Prostate gland (tissue), 2 donors: ENCODE measurements at regions not wholly inside any gene's neighbourhood (a gene's known extent, or its start where the extent isn't known, plus 50 kb on each side); places are given as distances from the start of the nearest gene placed in this dataset.

ENCODE experiments used
- DNase-seq: peaks from one replicate; pipeline ENCODE4 v3.0.0-alpha.2; 2019; ENCODE audit warnings: low spot score
- H3K27ac ChIP-seq, 2 donors: fragments of 200-600 bp; sonication (generic); 2 replicates each; pipeline ENCODE4 v1.5.1; 2017 to 2019
- H3K27me3 ChIP-seq: fragments of 200-600 bp; sonication (generic); replicated peaks from 2 replicates; pipeline ENCODE4 v1.5.1; 2019; ENCODE audit not compliant: insufficient read depth
- H3K36me3 ChIP-seq, 2 donors: fragments of 200-600 bp; sonication (generic); 1 replicate in 1 of 2; 2 replicates in 1 of 2; pipeline versions ENCODE4 v1.5.1 to v1.8.1; 2017 to 2019
- H3K4me1 ChIP-seq: fragments of 200-600 bp; sonication (generic); replicated peaks from 2 replicates; pipeline ENCODE4 v1.5.1; 2019
- H3K4me3 ChIP-seq, 2 donors: fragments of 200-600 bp; sonication (generic); 2 replicates each; pipeline ENCODE4 v1.5.1; 2017 to 2019
- H3K9me3 ChIP-seq: fragments of 200-600 bp; sonication (generic); 2 replicates; pipeline ENCODE4 v1.5.1; 2017
- CTCF ChIP-seq, 4 experiments: fragments of 200-600 bp in 2 of 4; fragments of 450-650 bp in 2 of 4; sonication (generic) in 2 of 4; IDR thresholded peaks; 1 replicate in 3 of 4; 2 replicates in 1 of 4; pipeline ENCODE4 v1.5.1; 2016 to 2019; ENCODE audit warnings: antibody characterized with exemption in 4 of 4, mild to moderate bottlenecking in 2 of 4, moderate library complexity in 2 of 4
- POLR2A ChIP-seq: fragments of 450-650 bp; IDR thresholded peaks from one replicate; pipeline ENCODE4 v1.6.1; 2016; ENCODE audit warnings: antibody characterized with exemption, mild to moderate bottlenecking
- POLR2AphosphoS5 ChIP-seq: sonication (generic); formaldehyde crosslinking; IDR thresholded peaks from one replicate; pipeline ENCODE4 v1.6.1; 2017; ENCODE audit warnings: antibody characterized with exemption
- WGBS: methylation state at CpG from one replicate; pipeline ENCODE4 v1.1.5; 2018; 5-methylcytosine and 5-hydroxymethylcytosine counted together
- intact Hi-C: fragments of 100-400 bp; cut with DNase I; formaldehyde crosslinking; loops from one replicate; pipeline ENCODE4 v1.14.2; 2022

- Histone ChIP-seq H3K36me3 (no peaks in the 10 kb centered on the region), H3K27ac (no peak overlapping the region), H3K4me1 (no peaks in the 10 kb centered on the region), H3K27me3 (no peaks in the 10 kb centered on the region), H3K4me3 (no peak overlapping the region), H3K9me3 (no peaks in the 10 kb centered on the region)
- intact Hi-C loops = no loop called here
- WGBS = 69% methylated on average over 19 of the region's 19 CpGs
- no peak for TF ChIP-seq CTCF (IDR thresholded peaks at IDR 0.05)
- TF ChIP-seq POLR2A = no peak
- TF ChIP-seq POLR2AphosphoS5 = no peak
- DNase-seq = no peak
Observed at GRCh38 chr6:159505140-159505922, 187.7 kb downstream of the SOD2 start.

GRCh38 chr6:159501558-159501957 is 191.5 kb downstream of the SOD2 start:
- H3K9me3 ChIP-seq = no peaks in the 10 kb centered on the region
- H3K27me3 ChIP-seq = no peaks in the 10 kb centered on the region
- intact Hi-C loops = no loop called here
- no peaks in the 10 kb centered on the region for H3K36me3 ChIP-seq
- no peak for DNase-seq
- no peaks in the 10 kb centered on the region for H3K4me1 ChIP-seq
- H3K27ac ChIP-seq = no peak overlapping the region
- TF ChIP-seq CTCF (IDR thresholded peaks at IDR 0.05) (no peak), POLR2AphosphoS5 (no peak), POLR2A (no peak)
- H3K4me3 ChIP-seq = no peak overlapping the region

GRCh38 chr6:159499034-159499433 is 194.0 kb downstream of the SOD2 start:
- Histone ChIP-seq H3K4me3 (no peak overlapping the region), H3K4me1 (no peaks in the 10 kb centered on the region), H3K9me3 (no peaks in the 10 kb centered on the region), H3K27ac (no peak overlapping the region), H3K36me3 (no peaks in the 10 kb centered on the region), H3K27me3 (no peaks in the 10 kb centered on the region)
- intact Hi-C loops = no loop called here
- DNase-seq = no peak
- TF ChIP-seq POLR2AphosphoS5 = no peak
- TF ChIP-seq POLR2A = no peak
- TF ChIP-seq CTCF (IDR thresholded peaks at IDR 0.05) = no peak
- 90% methylated on average over 3 of the region's 3 CpGs for WGBS

GRCh38 chr6:159494586-159494972 is 198.5 kb downstream of the SOD2 start:
- intact Hi-C loops = no loop called here
- no peak for DNase-seq
- Histone ChIP-seq H3K36me3 (no peaks in the 10 kb centered on the region), H3K4me1 (no peaks in the 10 kb centered on the region), H3K9me3 (no peaks in the 10 kb centered on the region), H3K27ac (no peak overlapping the region), H3K4me3 (no peak overlapping the region), H3K27me3 (no peaks in the 10 kb centered on the region)
- WGBS = 86% methylated on average over 5 of the region's 5 CpGs
- TF ChIP-seq CTCF (IDR thresholded peaks at IDR 0.05) (no peak), POLR2A (no peak), POLR2AphosphoS5 (no peak)

GRCh38 chr6:159493898-159494585 is 199.0 kb downstream of the SOD2 start:
- no peaks in the 10 kb centered on the region for H3K9me3 ChIP-seq
- no peaks in the 10 kb centered on the region for H3K36me3 ChIP-seq
- whole genome bisulfite sequencing = 78% methylated on average over 5 of the region's 5 CpGs
- intact Hi-C loops = no loop called here
- no peaks in the 10 kb centered on the region for H3K4me1 ChIP-seq
- no peak overlapping the region for H3K27ac ChIP-seq
- no peak for DNase-seq
- H3K27me3 ChIP-seq = no peaks in the 10 kb centered on the region
- no peak overlapping the region for H3K4me3 ChIP-seq
- no peak for TF ChIP-seq CTCF (IDR thresholded peaks at IDR 0.05)
